Smooth muscle cell of the brain vasculature (primary cell): ENCODE measurements at regions not wholly inside any gene's neighbourhood (a gene's known extent, or its start where the extent isn't known, plus 50 kb on each side); places are given as distances from the start of the nearest gene placed in this dataset.
A peak's percentile ranks its signal among the peaks of the same experiment; 100 is the strongest.
"Not testable (repeated sequence)": the region's sequence is repeated elsewhere in the genome, so short reads cannot be mapped to it uniquely, and the experiment has no call there.

ENCODE experiments used
- DNase-seq: peaks from one replicate; pipeline ENCODE4 v3.0.0-alpha.2; 2012; ENCODE audit warnings: low read depth, low spot score

DNA sequence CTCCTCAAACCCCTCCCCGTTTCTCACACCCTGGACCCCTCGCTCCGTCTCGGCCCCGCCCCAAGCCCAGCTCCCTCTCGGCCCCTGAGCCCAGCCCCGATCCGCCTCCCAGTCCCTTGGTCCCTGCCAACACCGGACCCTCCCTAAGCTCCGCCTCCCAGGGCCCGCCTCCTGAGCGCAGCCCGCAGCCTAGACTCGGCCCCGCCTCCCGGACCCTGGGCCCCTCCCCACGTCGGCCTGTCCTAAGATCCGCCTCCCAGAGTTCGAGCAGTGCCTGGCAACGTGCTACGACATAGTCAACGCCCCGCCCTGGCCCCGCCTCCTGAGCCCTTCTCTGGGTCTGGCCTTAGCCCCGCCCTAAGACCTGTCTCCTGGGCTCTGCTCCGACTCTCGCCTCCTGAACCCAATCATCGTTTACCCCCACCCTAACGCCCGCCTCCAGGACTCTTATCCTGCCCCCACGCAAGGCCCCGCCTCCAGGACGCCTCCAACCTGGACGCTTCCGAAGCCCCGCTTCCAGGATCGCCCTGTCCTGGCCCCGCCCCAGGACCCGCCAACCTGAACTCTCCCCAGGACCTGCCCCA lies 53.1 kb upstream of the ROPN1B start:
- DNase-seq: peak; percentile 89

- DNase-seq: peak; percentile 70
These were observed 52.5 kb upstream of the ROPN1B start for GRCh38 chr3:125916376-125916978.

GRCh38 chr3:125917020-125917549 lies 51.9 kb upstream of the ROPN1B start:
- DNase-seq: not testable (repeated sequence)

GRCh38 chr3:125918024-125918423 lies 51.0 kb upstream of the ROPN1B start:
- DNase-seq: not testable (repeated sequence)

- not testable (repeated sequence) for DNase-seq
These were observed 50.5 kb upstream of the ROPN1B start for GRCh38 chr3:125918451-125918850.

DNA sequence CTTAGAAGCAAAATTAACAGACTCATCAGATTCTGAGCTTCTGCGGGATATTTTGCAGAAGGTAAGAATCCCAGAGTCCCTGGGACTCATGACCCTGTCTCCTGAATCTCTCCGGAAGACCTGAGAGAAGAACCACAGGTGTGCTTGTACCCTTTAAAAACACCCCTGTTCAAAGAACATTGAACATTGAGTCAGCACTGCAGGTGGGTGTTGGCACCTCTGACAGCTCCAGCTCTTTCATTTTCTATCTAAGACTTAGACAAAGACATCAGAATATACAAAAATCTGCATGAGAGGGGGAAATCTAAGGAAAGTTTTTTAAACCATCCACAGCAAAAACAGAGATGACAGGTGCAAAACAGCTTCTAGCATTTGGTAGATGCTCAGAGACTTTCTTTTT lies 50.1 kb upstream of the ROPN1B start:
- DNase-seq: not testable (repeated sequence)
